Ammon's horn (tissue), 1 donor: ENCODE measurements at regions not wholly inside any gene's neighbourhood (a gene's known extent, or its start where the extent isn't known, plus 50 kb on each side); places are given as distances from the start of the nearest gene placed in this dataset.
"Not testable (repeated sequence)": the region's sequence is repeated elsewhere in the genome, so short reads cannot be mapped to it uniquely, and the experiment has no call there.

ENCODE experiments used
- DNase-seq: peaks from one replicate; pipeline ENCODE4 v3.0.0-alpha.2; 2016; ENCODE audit warnings: low spot score

- DNase-seq, result no peak
These were observed 95.7 kb downstream of the MYCN start for GRCh38 chr2:16035747-16036745.

GRCh38 chr2:16034975-16035746 is 94.8 kb downstream of the MYCN start:
- DNase-seq, result no peak

GRCh38 chr2:16034151-16034974 is 94.0 kb downstream of the MYCN start:
- DNase-seq, result no peak

- DNase-seq, result no peak
These were observed 92.6 kb downstream of the MYCN start for GRCh38 chr2:16033032-16033293.

DNA sequence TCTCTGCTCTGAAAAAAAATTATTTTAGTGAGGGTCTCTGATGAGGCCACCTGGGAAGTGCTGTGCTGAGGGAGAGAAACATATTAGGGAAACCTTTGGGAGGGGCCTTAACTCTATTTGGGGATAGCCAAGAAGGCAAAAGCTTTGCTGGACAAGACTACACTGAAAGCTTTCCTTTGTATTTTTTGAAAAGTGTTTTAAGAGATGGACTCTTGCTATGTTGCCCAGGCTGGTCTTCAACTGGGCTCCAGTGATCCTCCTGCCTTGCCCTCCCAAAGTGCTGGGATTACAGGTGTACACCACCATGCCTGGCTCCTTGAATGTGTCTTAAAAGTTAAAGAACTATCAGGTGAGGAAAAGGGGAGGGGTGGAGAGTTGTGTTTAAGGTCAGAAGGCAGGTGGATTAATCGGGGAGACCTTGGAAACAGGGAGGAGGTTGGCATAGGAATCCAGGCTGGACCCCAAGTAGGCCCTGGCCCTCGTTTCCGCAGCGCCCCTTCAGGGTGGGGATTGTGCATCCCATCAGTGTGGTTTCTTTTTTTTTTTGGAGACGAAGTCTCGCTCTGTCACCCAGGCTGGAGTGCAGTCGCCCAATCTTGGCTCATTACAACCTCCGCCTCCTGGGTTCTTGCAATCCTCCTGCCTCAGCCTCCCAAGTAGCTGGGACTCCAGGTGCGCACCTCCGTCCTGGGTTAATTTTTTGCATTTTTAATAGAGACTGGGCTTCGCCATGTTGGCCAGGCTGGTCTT is 92.1 kb downstream of the MYCN start:
- no peak for DNase-seq

DNA sequence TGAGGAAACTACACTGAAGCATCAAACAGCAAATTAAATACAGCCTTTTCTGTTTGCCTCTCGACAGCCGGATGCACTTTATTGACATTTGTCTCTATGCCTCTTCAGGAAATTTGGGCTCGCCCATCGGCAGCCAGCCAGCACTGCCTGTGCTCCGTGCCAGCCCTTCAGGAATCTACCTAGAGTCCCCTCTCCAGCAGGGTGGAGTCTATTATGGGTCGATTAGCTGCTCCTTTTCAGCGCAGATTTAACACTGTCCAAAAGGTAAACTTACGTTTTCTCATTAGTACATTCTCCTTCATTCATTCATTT is 91.5 kb downstream of the MYCN start:
- DNase-seq, result no peak

DNA sequence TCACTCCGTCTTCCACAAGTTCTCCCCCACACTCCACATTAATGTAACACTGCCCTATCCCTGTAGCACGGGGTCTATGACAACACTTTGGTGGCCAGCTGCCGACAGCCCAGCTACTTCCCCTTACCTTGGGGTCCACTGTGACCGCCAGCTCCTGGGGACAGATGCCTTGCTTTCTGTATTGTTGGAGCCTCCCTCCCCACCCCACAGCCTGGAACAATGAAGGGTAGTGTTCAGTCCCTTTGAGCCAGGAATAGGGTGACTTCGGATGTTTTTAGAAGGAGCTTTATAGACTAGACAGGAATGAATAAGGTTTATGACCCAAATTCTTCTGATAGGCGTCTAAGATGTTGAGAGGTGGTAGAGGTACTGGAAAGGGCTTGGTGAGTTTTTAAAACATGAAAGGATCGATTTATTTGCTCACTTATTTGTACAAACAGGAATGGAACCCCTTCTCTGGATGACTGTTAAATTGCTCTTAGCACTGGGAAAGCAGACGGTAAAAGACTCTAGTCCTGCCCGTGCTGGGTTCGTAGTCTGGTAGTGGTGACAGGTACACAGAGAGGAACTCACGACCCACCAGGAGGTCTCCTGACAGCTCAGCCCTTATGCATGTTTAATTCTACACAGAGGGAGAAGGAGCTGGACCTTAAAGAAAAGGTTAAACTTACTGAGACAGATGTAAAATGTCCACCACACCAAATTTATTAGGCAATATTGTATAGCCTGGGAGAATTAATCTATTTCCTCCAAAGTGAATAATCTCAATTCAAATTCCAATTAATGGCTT is 90.9 kb downstream of the MYCN start:
- peak; percentile 73 for DNase-seq

DNA sequence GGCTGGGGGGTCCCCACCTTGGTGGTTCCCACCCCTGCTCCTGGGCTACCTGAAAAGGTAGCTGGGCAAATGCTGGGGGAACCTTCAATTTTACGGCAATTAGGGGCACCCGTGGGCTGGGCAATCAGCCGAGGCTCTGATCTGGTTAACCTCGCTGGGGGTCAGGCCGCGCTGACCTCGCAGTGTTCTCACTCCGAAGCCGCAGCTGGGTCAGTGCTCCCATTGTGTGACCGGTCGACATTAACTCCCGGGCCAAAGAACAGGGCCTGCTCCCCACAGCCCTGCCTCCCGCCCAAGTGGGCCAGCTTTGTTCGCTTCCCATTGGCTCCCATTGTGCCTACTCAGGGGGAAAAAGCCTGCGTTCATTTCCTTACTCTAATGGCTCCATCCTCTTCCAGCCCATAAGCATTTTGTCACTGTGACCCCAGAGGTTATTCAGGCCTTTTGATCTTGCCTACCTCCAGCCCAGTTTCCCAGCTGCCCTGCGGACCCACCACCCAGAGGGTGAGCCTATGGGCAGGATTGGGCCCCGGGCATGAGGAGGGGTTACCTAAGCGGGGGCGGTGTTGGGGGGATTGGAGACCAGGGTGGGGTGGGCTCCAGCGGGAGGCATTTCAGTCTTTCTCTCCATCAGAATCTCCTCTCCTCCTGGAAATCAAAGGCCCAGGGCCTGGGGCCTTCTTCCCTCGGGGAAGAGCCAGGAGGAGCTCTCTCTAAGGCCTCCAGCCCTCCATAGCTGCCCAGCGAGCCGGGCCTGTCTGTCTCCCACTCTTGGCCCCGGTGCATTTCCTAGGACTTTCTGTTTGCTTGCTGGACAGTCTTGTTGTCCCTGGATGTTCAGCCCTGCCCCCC is 90.1 kb downstream of the MYCN start:
- DNase-seq, result peak; percentile 77

DNA sequence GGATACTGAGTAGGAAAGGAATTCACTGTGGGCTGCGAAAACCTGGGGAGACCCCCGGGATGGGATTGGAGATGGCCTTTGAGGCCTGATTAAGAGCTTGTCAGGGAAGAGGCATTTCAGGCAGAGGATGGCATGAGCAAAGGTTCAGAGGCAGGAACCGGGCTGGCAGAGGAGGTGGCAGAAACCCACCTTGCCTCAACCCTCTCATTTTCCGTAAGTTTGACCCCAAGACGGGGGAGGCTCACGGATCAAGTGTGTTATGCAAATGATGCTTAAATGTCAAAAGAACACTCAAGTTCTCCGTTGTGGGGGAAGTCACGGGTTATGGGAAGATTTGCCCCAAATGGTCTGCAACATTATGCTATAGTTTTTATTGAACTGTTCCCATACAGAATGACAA is 88.3 kb downstream of the MYCN start:
- no peak for DNase-seq

- DNase-seq, result no peak
These were observed 86.6 kb downstream of the MYCN start for GRCh38 chr2:16026816-16027501.

DNA sequence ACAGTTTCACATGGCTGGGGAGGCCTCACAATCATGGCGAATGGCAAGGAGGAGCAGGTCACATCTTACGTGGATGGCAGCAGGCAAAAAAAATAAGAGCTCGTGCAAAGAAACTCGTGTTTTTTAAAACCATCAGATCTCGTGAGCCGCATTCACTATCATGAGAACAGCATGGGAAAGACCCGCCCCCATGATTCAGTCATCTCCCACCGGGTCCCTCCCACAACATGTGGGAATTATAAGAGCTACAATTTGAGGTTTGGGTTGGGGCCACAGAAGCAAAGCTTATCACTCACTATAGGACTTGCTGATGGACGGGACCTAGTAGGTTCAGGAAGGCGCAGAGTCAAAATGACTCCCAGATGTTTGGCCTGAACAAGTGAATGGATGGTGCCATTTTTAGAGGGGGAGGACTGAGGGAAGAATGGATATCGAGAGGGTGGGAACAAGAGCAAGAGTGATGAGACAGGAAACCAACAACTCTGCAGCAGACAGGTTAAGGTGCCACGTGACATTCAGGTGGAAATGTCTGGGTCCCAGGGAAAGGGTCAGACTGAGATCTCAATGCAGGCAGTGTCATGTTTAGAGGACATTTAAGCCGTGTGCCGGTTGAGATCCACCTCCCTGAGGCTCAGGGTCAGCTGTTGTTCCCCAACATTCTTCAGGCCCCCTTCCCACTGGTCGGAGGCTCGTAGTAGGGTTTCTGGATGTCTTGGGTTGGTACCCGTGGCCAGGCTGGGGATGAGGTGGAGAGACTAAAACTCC is 85.7 kb downstream of the MYCN start:
- DNase-seq, result no peak

DNA sequence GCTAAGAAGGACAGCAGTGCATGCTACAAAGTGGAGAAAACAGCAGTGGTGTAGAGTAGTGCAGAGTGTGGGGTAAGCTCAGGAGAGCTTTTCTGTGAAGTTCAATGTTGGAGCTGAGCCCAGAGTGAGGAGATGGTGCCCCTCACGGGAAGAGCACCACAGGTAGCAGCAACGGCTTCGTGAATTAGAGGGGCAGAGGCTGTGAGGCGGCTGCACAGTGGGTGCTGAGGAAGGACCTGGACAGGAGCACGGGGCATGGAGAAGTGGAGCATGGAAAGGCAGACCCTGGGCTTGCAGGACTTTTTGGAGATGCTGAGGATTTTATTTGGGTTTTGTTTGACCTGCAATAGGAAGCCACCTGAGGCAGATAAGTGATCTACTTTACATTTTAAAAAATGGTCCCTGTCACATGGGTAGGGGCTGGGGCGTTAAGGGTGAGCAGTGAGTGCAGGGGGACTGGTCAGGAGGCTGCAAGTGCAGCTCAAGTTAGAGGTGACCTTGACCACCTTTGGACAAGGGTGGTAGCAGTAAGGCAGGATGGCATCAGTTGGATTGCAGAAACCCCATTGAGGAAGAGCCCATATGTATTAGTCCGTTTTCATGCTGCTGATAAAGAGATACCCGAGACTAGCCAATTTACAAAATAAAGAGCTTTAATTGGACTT is 85.0 kb downstream of the MYCN start:
- no peak for DNase-seq

GRCh38 chr2:16024628-16025027 is 84.3 kb downstream of the MYCN start:
- DNase-seq, result not testable (repeated sequence)

DNA sequence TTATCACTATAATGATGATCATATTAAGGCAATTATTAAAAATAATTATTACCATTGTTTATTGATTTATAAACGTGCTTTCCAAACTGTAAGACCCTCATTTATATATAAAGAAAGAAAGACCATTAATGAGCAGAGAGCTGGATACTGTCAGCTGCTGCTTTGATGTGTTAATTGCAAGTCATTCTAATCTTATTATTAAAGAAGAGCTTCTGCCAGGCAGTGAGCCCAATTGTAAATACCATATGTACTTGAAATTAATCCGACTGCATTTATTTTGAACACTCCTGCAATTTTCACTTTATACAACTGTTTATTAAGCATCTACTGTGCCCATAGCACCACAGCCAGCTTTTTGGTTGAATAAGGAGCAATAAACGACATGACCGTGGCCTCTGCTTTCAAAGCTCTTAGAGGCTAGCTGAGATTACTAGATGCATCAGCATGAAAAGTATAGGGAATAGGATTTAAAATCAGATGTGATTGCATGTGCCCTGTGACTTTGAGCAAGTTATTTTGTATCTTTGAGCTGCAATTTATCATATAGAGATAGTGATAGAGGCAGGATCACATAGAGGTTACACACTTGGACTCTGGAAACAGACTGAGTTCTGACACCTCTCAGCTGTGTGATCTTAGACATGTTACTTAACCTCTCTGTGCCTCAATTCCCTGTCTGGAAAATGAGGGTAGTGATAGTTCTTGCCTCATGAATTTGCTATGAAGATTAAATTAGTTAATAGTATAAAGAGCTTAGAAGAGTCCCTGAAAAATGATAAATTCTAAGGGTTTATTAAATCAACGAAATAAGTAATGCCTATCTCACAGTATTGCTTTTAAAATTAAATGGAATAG is 83.4 kb downstream of the MYCN start:
- no peak for DNase-seq

DNA sequence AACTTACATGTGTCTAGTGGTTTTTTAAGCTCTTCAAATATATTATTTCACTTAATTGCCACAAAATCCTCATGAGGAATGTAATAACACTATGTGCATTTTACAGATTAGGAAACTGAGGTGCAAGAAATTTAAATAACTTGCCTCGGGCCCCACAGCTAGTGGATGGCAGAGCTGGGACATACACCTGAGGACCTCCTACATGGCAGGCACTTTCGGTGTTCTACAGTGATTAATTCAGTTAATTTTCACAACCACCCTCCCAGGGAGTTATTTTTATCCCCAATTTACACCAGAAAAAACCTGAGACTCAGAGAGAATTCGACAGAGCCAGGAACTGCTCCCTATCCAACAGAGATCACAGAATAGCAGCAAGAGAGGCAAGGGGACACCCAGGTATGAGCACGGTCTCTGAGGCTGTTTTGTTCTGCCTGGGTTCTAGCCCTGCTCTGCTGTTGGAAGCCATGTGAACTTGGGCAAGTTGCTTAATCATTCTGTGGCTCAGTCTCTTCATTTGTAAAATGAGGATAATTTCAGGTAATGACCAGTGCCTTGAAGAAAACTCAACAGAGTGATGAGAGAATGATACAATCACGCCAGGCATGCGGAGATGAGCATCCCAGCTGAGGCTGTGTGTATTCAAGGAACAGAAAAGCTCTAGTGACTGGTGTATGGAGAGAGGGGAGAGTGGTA is 82.3 kb downstream of the MYCN start:
- DNase-seq, result no peak

- DNase-seq, result no peak
These were observed 81.4 kb downstream of the MYCN start for GRCh38 chr2:16021611-16022363.
